H1 (cell line): ENCODE measurements at regions not wholly inside any gene's neighbourhood (a gene's known extent, or its start where the extent isn't known, plus 50 kb on each side); places are given as distances from the start of the nearest gene placed in this dataset.

Source experiments
- CTCF ChIA-PET: fragments of 300-600 bp; sonication (Branson Sonifier 250); formaldehyde crosslinking; loops from one replicate; lab custom pipeline; 2021; ENCODE audit not compliant: partially characterized antibody; lab: Charles Lee
- POLR2A ChIA-PET: fragments of 300-600 bp; sonication (Branson Sonifier 250); formaldehyde crosslinking; loops from one replicate; lab custom pipeline; 2021; ENCODE audit warnings: inconsistent platforms; ENCODE audit not compliant: partially characterized antibody; lab: Charles Lee
- DNase-seq, 2 experiments: peaks; one replicate each; pipeline versions ENCODE4 v3.0.0 to v3.0.0-alpha.2; 2010 to 2022; ENCODE audit warnings: low spot score in 2 of 2, low read depth in 1 of 2, mixed read lengths in 1 of 2
- FAIRE-seq: peaks from 2 replicates; lab custom pipeline; 2011; peaks lifted over from hg19 to GRCh38; lab: Jason Lieb, UNC
- H2AFZ ChIP-seq: 2 replicates; pipeline ENCODE4 v1.8.1; 2012; ENCODE audit warnings: low read length, inconsistent platforms
- H2AK5ac ChIP-seq: 2 replicates; pipeline ENCODE4 v1.6.1; 2013; ENCODE audit warnings: low read depth, low read length
- H2BK120ac ChIP-seq: replicated peaks from 2 replicates; pipeline ENCODE3; 2013; ENCODE audit warnings: low read depth, low read length, inconsistent platforms
- H2BK12ac ChIP-seq: 2 replicates; pipeline ENCODE4 v1.6.1; 2013; ENCODE audit warnings: low read depth, low read length
- H2BK15ac ChIP-seq: 2 replicates; pipeline ENCODE4 v1.6.1; 2013; ENCODE audit warnings: low read length
- H2BK20ac ChIP-seq: 2 replicates; pipeline ENCODE4 v1.6.1; 2013; ENCODE audit warnings: low read length
- H2BK5ac ChIP-seq: 2 replicates; pipeline ENCODE4 v1.6.1; 2013; ENCODE audit warnings: low read depth, low read length
- H3K14ac ChIP-seq: 2 replicates; pipeline ENCODE4 v1.6.1; 2013; ENCODE audit warnings: inconsistent platforms; ENCODE audit not compliant: insufficient read length
- H3K18ac ChIP-seq: 2 replicates; pipeline ENCODE4 v1.6.1; 2013; ENCODE audit warnings: low read length; ENCODE audit errors: extremely low read depth
- H3K23ac ChIP-seq: 2 replicates; pipeline ENCODE4 v1.6.1; 2013; ENCODE audit warnings: inconsistent platforms; ENCODE audit not compliant: insufficient read length
- H3K23me2 ChIP-seq: 2 replicates; pipeline ENCODE4 v1.6.1; 2013; ENCODE audit warnings: low read depth, low read length
- H3K27ac ChIP-seq: 2 replicates; pipeline ENCODE4 v1.6.1; 2011; ENCODE audit warnings: low read depth, low read length, inconsistent platforms
- H3K27me3 ChIP-seq, 4 experiments: replicated peaks in 1 of 4; 1 replicate in 1 of 4; 2 replicates in 3 of 4; pipeline versions ENCODE4 v1.6.1 to v1.8.1; 2011 to 2013; ENCODE audit warnings: low read length in 3 of 4, mild to moderate bottlenecking in 3 of 4, inconsistent platforms in 2 of 4, mixed read lengths in 2 of 4, moderate library complexity in 1 of 4; ENCODE audit not compliant: control insufficient read depth in 3 of 4, insufficient read depth in 3 of 4; ENCODE audit errors: extremely low read depth in 1 of 4
- H3K36me3 ChIP-seq, 4 experiments: 2 replicates each; pipeline versions ENCODE4 v1.6.1 to v1.8.1; 2011 to 2013; ENCODE audit warnings: mild to moderate bottlenecking in 4 of 4, low read length in 3 of 4, moderate library complexity in 2 of 4, control low read depth in 1 of 4, inconsistent platforms in 1 of 4; ENCODE audit not compliant: insufficient read depth in 4 of 4, control insufficient read depth in 2 of 4
- H3K4ac ChIP-seq: replicated peaks from 2 replicates; pipeline ENCODE3; 2013; ENCODE audit warnings: low read length, low read depth, mixed read lengths, inconsistent platforms; ENCODE audit not compliant: insufficient read length
- H3K4me1 ChIP-seq, 4 experiments: replicated peaks in 1 of 4; 1 replicate in 1 of 4; 2 replicates in 3 of 4; pipeline versions ENCODE4 v1.6.1 to v1.8.1; 2011 to 2013; ENCODE audit warnings: low read length in 3 of 4, inconsistent platforms in 2 of 4, mixed read lengths in 1 of 4; ENCODE audit not compliant: insufficient read depth in 4 of 4, control insufficient read depth in 3 of 4
- H3K4me2 ChIP-seq, 2 experiments: 2 replicates each; pipeline versions ENCODE4 v1.6.1 to v1.8.1; 2011 to 2013; ENCODE audit warnings: low read depth in 2 of 2, low read length in 2 of 2, control low read depth in 1 of 2, inconsistent platforms in 1 of 2, mild to moderate bottlenecking in 1 of 2; ENCODE audit not compliant: insufficient read depth in 1 of 2
- H3K4me3 ChIP-seq, 4 experiments: fragments of 200-600, 300-600 bp in 1 of 4; sonication (generic), shearing (Covaris generic), sonication (Bioruptor Twin) in 1 of 4; 2 replicates each; pipeline versions ENCODE4 v1.5.1 to v1.8.1; 2011 to 2016; ENCODE audit warnings: low read length in 4 of 4, low read depth in 3 of 4, control low read depth in 2 of 4, inconsistent platforms in 2 of 4, mild to moderate bottlenecking in 2 of 4, mixed read lengths in 1 of 4, moderate library complexity in 1 of 4; ENCODE audit not compliant: insufficient read depth in 2 of 4; ENCODE audit errors: extremely low read depth in 1 of 4
- H3K56ac ChIP-seq: replicated peaks from 2 replicates; pipeline ENCODE3; 2013; ENCODE audit warnings: low read depth, mild to moderate bottlenecking, mixed read lengths, low read length, inconsistent platforms; ENCODE audit not compliant: insufficient read length
- H3K79me1 ChIP-seq: 2 replicates; pipeline ENCODE4 v1.6.1; 2013; ENCODE audit warnings: low read depth, low read length, control low read depth
- H3K79me2 ChIP-seq, 2 experiments: 2 replicates each; pipeline versions ENCODE4 v1.6.1 to v1.8.1; 2012 to 2013; ENCODE audit warnings: low read length in 2 of 2, mild to moderate bottlenecking in 2 of 2, inconsistent platforms in 1 of 2; ENCODE audit not compliant: insufficient read depth in 2 of 2, control insufficient read depth in 1 of 2
- H3K9ac ChIP-seq, 4 experiments: replicated peaks in 1 of 4; 1 replicate in 1 of 4; 2 replicates in 3 of 4; pipeline versions ENCODE4 v1.6.1 to v1.8.1; 2011 to 2013; ENCODE audit warnings: low read depth in 3 of 4, low read length in 3 of 4, control low read depth in 2 of 4, mild to moderate bottlenecking in 2 of 4, moderate library complexity in 2 of 4, inconsistent platforms in 1 of 4; ENCODE audit errors: extremely low read depth in 1 of 4
- H3K9me3 ChIP-seq, 2 experiments: 2 replicates each; pipeline versions ENCODE4 v1.6.1 to v1.8.1; 2012 to 2013; ENCODE audit warnings: mild to moderate bottlenecking in 2 of 2, moderate library complexity in 2 of 2, control low read depth in 1 of 2, inconsistent platforms in 1 of 2, low read depth in 1 of 2, low read length in 1 of 2, mixed read lengths in 1 of 2; ENCODE audit not compliant: insufficient read depth in 2 of 2
- H4K20me1 ChIP-seq, 2 experiments: replicated peaks in 1 of 2; 2 replicates each; pipeline versions ENCODE3 to v1.8.1; 2011 to 2013; ENCODE audit warnings: inconsistent platforms in 2 of 2, low read length in 2 of 2, mild to moderate bottlenecking in 1 of 2; ENCODE audit not compliant: insufficient read depth in 2 of 2, control insufficient read depth in 1 of 2
- H4K5ac ChIP-seq: 2 replicates; pipeline ENCODE4 v1.6.1; 2013; ENCODE audit warnings: low read length, low read depth, mixed read lengths, inconsistent platforms; ENCODE audit not compliant: insufficient read length
- H4K8ac ChIP-seq: 2 replicates; pipeline ENCODE4 v1.8.0; 2013; ENCODE audit warnings: mild to moderate bottlenecking, moderate library complexity, low read length, inconsistent platforms; ENCODE audit not compliant: insufficient read depth; ENCODE audit errors: extremely low read depth
- H4K91ac ChIP-seq: replicated peaks from 2 replicates; pipeline ENCODE3; 2013; ENCODE audit warnings: low read length, mixed read lengths, inconsistent platforms; ENCODE audit not compliant: insufficient read length
- CHD1 ChIP-seq: IDR thresholded peaks from 2 replicates; pipeline ENCODE4 v1.6.1; 2012; ENCODE audit warnings: low read depth, low read length, improper control_type of control experiment
- JUND ChIP-seq: IDR thresholded peaks from 2 replicates; pipeline ENCODE4 v1.6.1; 2011; ENCODE audit warnings: mild to moderate bottlenecking, improper control_type of control experiment, low read length
- TAF1 ChIP-seq: IDR thresholded peaks from 2 replicates; pipeline ENCODE4 v1.6.1; 2011; ENCODE audit warnings: mild to moderate bottlenecking, low read depth, low read length
- WGBS, 2 experiments: shearing (Covaris generic) in 1 of 2; methylation state at CpG; one replicate each; pipeline versions ENCODE4 v1.1.6 to v1.1.7; 2013 to 2015; ENCODE audit warnings: low lambda C conversion rate in 2 of 2, mixed read lengths in 2 of 2, inconsistent platforms in 1 of 2, low coverage in 1 of 2, missing lambda C conversion rate in 1 of 2; ENCODE audit not compliant: insufficient replicate concordance in 2 of 2, insufficient coverage in 1 of 2, insufficient read length in 1 of 2; ENCODE audit errors: extremely low coverage in 1 of 2, missing lambda C conversion rate in 1 of 2; 5-methylcytosine and 5-hydroxymethylcytosine counted together

DNA sequence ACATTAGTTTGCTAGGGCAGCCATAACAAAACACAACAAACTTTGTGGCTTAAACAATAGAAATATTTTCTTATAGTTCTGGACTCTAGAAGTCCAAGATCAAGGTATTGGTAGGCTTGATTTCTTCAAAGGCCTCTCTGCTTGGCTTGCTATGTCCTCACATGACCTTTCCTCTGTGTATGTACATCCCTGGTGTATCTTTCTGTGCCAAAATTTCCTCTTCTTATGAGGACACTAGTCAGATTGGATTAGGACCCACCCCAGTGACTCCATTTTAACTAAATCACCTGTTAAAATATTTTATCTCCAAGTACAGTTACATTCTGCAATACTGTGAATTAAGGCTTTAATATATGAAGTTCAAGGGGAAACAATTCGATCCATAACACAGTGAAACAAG is 168.9 kb upstream of the CCNH start:
- H3K27ac ChIP-seq, result no peak overlapping the region
- H2BK120ac ChIP-seq, result no peak overlapping the region
- TF ChIP-seq CHD1 (no peak), JUND (no peak), TAF1 (no peak)
- H3K36me3 ChIP-seq, result no peaks in the 10 kb centered on the region
- no peak overlapping the region for H2BK15ac ChIP-seq
- H3K4ac ChIP-seq, result no peak overlapping the region
- no peaks in the 10 kb centered on the region for H3K9me3 ChIP-seq
- H3K14ac ChIP-seq, result no peak overlapping the region
- FAIRE-seq (no peak), DNase-seq (no peak)
- H3K23ac ChIP-seq, result no peak overlapping the region
- H3K4me2 ChIP-seq, result no peak overlapping the region
- H2AK5ac ChIP-seq, result no peak overlapping the region
- no peaks in the 10 kb centered on the region for H3K27me3 ChIP-seq
- CTCF ChIA-PET, result no interaction called here
- no peak overlapping the region for H2BK20ac ChIP-seq
- peaks cover 0 to under 1% (median 0%) of the 10 kb centered on the region in 4 experiments; a peak in 1 of 7 replicates for H3K4me1 ChIP-seq
- H4K20me1 ChIP-seq, result no peaks in the 10 kb centered on the region
- POLR2A ChIA-PET, result no interaction called here
- no peak overlapping the region for H2BK5ac ChIP-seq
- H3K79me2 ChIP-seq, result no peaks in the 10 kb centered on the region
- no peaks in the 10 kb centered on the region for H3K23me2 ChIP-seq
- H3K9ac ChIP-seq, result no peak overlapping the region
- WGBS, 2 experiments, result 74% methylated on average over 1 of the region's 1 CpG; no CpG with 5 or more reads in 1 of the 2 experiments
- no peak overlapping the region for H2AFZ ChIP-seq
- H3K56ac ChIP-seq, result no peak overlapping the region
- H4K91ac ChIP-seq, result no peak overlapping the region
- H3K79me1 ChIP-seq, result no peaks in the 10 kb centered on the region
- H4K8ac ChIP-seq, result no peak overlapping the region
- no peak overlapping the region for H2BK12ac ChIP-seq
- H4K5ac ChIP-seq, result no peak overlapping the region
- H3K4me3 ChIP-seq, result no peak overlapping the region
- no peak overlapping the region for H3K18ac ChIP-seq
